ENCODE measurements at regions not wholly inside any gene's neighbourhood (a gene's known extent, or its start where the extent isn't known, plus 50 kb on each side); places are given as distances from the start of the nearest gene placed in this dataset.
"Not testable (repeated sequence)": the region's sequence is repeated elsewhere in the genome, so short reads cannot be mapped to it uniquely, and the experiment has no call there.

DNA sequence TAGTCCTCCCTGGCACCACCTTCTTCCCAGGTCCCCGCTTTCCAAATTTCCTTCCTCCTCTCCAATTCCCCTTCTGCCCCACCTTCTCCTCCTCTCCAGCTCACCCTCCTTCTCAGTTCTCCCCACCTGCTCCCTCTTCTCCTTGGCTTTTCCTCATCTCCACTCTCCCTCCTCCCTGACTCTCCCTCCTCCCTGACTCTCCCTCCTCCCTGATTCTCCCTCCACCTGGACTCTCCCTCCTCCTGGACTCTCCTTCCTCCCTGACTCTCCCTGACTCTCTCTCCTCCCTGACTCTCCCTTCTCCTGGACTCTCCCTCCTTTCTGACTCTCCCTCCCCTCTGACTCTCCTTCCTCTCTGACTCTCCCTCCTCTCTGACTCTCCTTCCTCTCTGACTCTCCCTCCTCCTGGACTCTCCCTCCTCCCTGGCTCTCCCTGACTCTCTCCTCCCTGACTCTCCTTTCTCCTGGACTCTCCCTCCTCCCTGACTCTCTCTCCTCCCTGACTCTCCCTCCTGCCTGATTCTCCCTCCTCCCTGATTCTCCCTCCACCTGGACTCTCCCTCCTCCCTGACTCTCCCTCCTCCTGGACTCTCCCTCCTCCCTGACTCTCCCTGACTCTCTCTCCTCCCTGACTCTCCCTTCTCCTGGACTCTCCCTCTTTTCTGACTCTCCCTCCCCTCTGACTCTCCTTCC is 169.3 kb downstream of the INHBB start:
- TF ChIP-seq POLR2AphosphoS5 (IDR thresholded peaks at IDR 0.05; ENCODE audit: low read length); SMAD1 (IDR thresholded peaks at IDR 0.05; ENCODE audit: low read depth, partially characterized antibody); SP1 (IDR thresholded peaks at IDR 0.05; ENCODE audit: low read depth, low read length); CREM (IDR thresholded peaks at IDR 0.05; ENCODE audit: low read depth); EP300 (IDR thresholded peaks at IDR 0.05; ENCODE audit: borderline replicate concordance in 1 of 2, control insufficient read depth in 1 of 2, low read depth in 2 of 2, low read length in 2 of 2); YBX1 (IDR thresholded peaks at IDR 0.05); SUZ12 (IDR thresholded peaks at IDR 0.05; ENCODE audit: unreplicated experiment); RELA (IDR thresholded peaks at IDR 0.05; ENCODE audit: borderline replicate concordance, partially characterized antibody); FOXM1 (IDR thresholded peaks at IDR 0.05; ENCODE audit: low read depth, low read length); TAF1 (IDR thresholded peaks at IDR 0.05; ENCODE audit: borderline replicate concordance, low read depth, low read length); RAD21 (IDR thresholded peaks at IDR 0.05; ENCODE audit: insufficient read depth, low read depth, low read length): not testable (repeated sequence)
- TF ChIP-seq, protein P1, sequence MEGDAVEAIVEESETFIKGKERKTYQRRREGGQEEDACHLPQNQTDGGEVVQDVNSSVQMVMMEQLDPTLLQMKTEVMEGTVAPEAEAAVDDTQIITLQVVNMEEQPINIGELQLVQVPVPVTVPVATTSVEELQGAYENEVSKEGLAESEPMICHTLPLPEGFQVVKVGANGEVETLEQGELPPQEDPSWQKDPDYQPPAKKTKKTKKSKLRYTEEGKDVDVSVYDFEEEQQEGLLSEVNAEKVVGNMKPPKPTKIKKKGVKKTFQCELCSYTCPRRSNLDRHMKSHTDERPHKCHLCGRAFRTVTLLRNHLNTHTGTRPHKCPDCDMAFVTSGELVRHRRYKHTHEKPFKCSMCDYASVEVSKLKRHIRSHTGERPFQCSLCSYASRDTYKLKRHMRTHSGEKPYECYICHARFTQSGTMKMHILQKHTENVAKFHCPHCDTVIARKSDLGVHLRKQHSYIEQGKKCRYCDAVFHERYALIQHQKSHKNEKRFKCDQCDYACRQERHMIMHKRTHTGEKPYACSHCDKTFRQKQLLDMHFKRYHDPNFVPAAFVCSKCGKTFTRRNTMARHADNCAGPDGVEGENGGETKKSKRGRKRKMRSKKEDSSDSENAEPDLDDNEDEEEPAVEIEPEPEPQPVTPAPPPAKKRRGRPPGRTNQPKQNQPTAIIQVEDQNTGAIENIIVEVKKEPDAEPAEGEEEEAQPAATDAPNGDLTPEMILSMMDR (IDR thresholded peaks at IDR 0.05 in 2 of 3, conservative IDR thresholded peaks at IDR 0.05 in 1 of 3; ENCODE audit: control insufficient read depth in 2 of 3, extremely low read depth in 1 of 3, insufficient read depth in 1 of 3, low read depth in 3 of 3, low read length in 3 of 3) = not testable (repeated sequence)
- TF ChIP-seq, protein P2, sequence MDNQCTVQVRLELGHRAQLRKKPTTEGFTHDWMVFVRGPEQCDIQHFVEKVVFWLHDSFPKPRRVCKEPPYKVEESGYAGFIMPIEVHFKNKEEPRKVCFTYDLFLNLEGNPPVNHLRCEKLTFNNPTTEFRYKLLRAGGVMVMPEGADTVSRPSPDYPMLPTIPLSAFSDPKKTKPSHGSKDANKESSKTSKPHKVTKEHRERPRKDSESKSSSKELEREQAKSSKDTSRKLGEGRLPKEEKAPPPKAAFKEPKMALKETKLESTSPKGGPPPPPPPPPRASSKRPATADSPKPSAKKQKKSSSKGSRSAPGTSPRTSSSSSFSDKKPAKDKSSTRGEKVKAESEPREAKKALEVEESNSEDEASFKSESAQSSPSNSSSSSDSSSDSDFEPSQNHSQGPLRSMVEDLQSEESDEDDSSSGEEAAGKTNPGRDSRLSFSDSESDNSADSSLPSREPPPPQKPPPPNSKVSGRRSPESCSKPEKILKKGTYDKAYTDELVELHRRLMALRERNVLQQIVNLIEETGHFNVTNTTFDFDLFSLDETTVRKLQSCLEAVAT (IDR thresholded peaks at IDR 0.05) = not testable (repeated sequence)
- TF ChIP-seq, protein P3, sequence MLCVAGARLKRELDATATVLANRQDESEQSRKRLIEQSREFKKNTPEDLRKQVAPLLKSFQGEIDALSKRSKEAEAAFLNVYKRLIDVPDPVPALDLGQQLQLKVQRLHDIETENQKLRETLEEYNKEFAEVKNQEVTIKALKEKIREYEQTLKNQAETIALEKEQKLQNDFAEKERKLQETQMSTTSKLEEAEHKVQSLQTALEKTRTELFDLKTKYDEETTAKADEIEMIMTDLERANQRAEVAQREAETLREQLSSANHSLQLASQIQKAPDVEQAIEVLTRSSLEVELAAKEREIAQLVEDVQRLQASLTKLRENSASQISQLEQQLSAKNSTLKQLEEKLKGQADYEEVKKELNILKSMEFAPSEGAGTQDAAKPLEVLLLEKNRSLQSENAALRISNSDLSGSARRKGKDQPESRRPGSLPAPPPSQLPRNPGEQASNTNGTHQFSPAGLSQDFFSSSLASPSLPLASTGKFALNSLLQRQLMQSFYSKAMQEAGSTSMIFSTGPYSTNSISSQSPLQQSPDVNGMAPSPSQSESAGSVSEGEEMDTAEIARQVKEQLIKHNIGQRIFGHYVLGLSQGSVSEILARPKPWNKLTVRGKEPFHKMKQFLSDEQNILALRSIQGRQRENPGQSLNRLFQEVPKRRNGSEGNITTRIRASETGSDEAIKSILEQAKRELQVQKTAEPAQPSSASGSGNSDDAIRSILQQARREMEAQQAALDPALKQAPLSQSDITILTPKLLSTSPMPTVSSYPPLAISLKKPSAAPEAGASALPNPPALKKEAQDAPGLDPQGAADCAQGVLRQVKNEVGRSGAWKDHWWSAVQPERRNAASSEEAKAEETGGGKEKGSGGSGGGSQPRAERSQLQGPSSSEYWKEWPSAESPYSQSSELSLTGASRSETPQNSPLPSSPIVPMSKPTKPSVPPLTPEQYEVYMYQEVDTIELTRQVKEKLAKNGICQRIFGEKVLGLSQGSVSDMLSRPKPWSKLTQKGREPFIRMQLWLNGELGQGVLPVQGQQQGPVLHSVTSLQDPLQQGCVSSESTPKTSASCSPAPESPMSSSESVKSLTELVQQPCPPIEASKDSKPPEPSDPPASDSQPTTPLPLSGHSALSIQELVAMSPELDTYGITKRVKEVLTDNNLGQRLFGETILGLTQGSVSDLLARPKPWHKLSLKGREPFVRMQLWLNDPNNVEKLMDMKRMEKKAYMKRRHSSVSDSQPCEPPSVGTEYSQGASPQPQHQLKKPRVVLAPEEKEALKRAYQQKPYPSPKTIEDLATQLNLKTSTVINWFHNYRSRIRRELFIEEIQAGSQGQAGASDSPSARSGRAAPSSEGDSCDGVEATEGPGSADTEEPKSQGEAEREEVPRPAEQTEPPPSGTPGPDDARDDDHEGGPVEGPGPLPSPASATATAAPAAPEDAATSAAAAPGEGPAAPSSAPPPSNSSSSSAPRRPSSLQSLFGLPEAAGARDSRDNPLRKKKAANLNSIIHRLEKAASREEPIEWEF (IDR thresholded peaks at IDR 0.05; ENCODE audit: insufficient replicate concordance, low read depth, low read length) = not testable (repeated sequence)

All from GM12878 (cell line).